Prostate gland (tissue), 2 donors: ENCODE measurements at regions not wholly inside any gene's neighbourhood (a gene's known extent, or its start where the extent isn't known, plus 50 kb on each side); places are given as distances from the start of the nearest gene placed in this dataset.

Experiments
- DNase-seq: peaks from one replicate; pipeline ENCODE4 v3.0.0-alpha.2; 2019; ENCODE audit warnings: low spot score
- H3K27ac ChIP-seq, 2 donors: fragments of 200-600 bp; sonication (generic); 2 replicates each; pipeline ENCODE4 v1.5.1; 2017 to 2019
- H3K27me3 ChIP-seq: fragments of 200-600 bp; sonication (generic); replicated peaks from 2 replicates; pipeline ENCODE4 v1.5.1; 2019; ENCODE audit not compliant: insufficient read depth
- H3K36me3 ChIP-seq, 2 donors: fragments of 200-600 bp; sonication (generic); 1 replicate in 1 of 2; 2 replicates in 1 of 2; pipeline versions ENCODE4 v1.5.1 to v1.8.1; 2017 to 2019
- H3K4me1 ChIP-seq: fragments of 200-600 bp; sonication (generic); replicated peaks from 2 replicates; pipeline ENCODE4 v1.5.1; 2019
- H3K4me3 ChIP-seq, 2 donors: fragments of 200-600 bp; sonication (generic); 2 replicates each; pipeline ENCODE4 v1.5.1; 2017 to 2019
- H3K9me3 ChIP-seq: fragments of 200-600 bp; sonication (generic); 2 replicates; pipeline ENCODE4 v1.5.1; 2017
- POLR2A ChIP-seq: fragments of 450-650 bp; IDR thresholded peaks from one replicate; pipeline ENCODE4 v1.6.1; 2016; ENCODE audit warnings: antibody characterized with exemption, mild to moderate bottlenecking
- POLR2AphosphoS5 ChIP-seq: sonication (generic); formaldehyde crosslinking; IDR thresholded peaks from one replicate; pipeline ENCODE4 v1.6.1; 2017; ENCODE audit warnings: antibody characterized with exemption
- WGBS: methylation state at CpG from one replicate; pipeline ENCODE4 v1.1.5; 2018; 5-methylcytosine and 5-hydroxymethylcytosine counted together
- intact Hi-C: fragments of 100-400 bp; cut with DNase I; formaldehyde crosslinking; loops from one replicate; pipeline ENCODE4 v1.14.2; 2022
- TF ChIP-seq, protein P1 (sequence below), 4 experiments: fragments of 200-600 bp in 2 of 4; fragments of 450-650 bp in 2 of 4; sonication (generic) in 2 of 4; IDR thresholded peaks; 1 replicate in 3 of 4; 2 replicates in 1 of 4; pipeline ENCODE4 v1.5.1; 2016 to 2019; ENCODE audit warnings: antibody characterized with exemption in 4 of 4, mild to moderate bottlenecking in 2 of 4, moderate library complexity in 2 of 4

DNA sequence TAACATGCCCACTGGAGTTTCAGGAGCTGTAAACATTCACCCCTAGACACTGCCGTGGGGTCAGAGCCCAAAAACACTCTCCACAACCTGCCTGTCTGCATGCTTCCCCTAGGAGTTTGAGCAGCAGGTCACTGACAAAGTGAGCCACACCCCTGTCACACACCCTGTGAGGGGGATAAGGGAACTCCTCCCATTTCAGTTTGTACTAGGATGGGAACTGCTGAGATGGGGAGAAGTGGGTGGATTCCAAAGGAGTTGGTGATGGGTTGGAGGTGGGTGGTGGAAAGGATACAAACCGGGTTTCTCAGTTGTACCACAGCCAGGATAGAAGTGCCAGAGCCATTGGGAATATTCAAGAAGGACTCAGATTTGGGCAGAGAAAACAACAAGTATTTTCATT lies 140.2 kb downstream of the MIS18A start:
- Histone ChIP-seq H3K27me3 (no peaks in the 10 kb centered on the region), H3K4me1 (no peaks in the 10 kb centered on the region), H3K4me3 (no peak overlapping the region), H3K27ac (no peak overlapping the region), H3K36me3 (no peaks in the 10 kb centered on the region), H3K9me3 (no peaks in the 10 kb centered on the region)
- TF ChIP-seq POLR2AphosphoS5 (no peak), POLR2A (no peak)
- TF ChIP-seq, protein P1, sequence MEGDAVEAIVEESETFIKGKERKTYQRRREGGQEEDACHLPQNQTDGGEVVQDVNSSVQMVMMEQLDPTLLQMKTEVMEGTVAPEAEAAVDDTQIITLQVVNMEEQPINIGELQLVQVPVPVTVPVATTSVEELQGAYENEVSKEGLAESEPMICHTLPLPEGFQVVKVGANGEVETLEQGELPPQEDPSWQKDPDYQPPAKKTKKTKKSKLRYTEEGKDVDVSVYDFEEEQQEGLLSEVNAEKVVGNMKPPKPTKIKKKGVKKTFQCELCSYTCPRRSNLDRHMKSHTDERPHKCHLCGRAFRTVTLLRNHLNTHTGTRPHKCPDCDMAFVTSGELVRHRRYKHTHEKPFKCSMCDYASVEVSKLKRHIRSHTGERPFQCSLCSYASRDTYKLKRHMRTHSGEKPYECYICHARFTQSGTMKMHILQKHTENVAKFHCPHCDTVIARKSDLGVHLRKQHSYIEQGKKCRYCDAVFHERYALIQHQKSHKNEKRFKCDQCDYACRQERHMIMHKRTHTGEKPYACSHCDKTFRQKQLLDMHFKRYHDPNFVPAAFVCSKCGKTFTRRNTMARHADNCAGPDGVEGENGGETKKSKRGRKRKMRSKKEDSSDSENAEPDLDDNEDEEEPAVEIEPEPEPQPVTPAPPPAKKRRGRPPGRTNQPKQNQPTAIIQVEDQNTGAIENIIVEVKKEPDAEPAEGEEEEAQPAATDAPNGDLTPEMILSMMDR (IDR thresholded peaks at IDR 0.05): no peak
- DNase-seq: no peak
- 71% methylated on average over 2 of the region's 2 CpGs for WGBS
- intact Hi-C loops: loop anchor here (10.0 kb wide), 1 partner anchor 274 kb away; no protein-coding TSS in a partner anchor

DNA sequence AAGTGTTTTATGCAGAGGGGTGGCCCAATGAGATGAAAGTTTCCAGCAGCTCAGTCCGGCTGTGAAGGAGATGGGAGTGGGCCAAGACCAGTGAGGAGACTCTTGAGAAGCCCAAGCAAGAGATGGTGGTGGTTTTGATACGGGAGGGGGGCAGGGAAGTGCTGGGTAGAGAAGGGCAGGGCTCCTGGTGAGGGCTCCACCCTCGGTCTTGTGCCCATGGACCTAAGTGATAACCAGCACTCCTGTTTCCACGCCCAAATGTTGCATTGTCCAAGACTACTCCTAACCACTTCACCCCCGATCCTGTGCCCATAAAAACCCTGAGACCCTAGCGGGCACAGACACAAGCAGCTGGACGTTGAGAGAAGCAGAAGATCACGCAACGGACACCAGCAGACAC lies 140.9 kb downstream of the MIS18A start:
- Histone ChIP-seq H3K27me3 (no peaks in the 10 kb centered on the region), H3K4me3 (no peak overlapping the region), H3K27ac (no peak overlapping the region), H3K9me3 (no peaks in the 10 kb centered on the region), H3K36me3 (no peaks in the 10 kb centered on the region), H3K4me1 (no peaks in the 10 kb centered on the region)
- TF ChIP-seq POLR2A (no peak), POLR2AphosphoS5 (no peak)
- TF ChIP-seq, protein P1 (IDR thresholded peaks at IDR 0.05): no peak
- intact Hi-C loops: loop anchor here (10.0 kb wide), 1 partner anchor 273 kb away; no protein-coding TSS in a partner anchor
- WGBS: 91% methylated on average over 9 of the region's 9 CpGs
- DNase-seq: no peak

DNA sequence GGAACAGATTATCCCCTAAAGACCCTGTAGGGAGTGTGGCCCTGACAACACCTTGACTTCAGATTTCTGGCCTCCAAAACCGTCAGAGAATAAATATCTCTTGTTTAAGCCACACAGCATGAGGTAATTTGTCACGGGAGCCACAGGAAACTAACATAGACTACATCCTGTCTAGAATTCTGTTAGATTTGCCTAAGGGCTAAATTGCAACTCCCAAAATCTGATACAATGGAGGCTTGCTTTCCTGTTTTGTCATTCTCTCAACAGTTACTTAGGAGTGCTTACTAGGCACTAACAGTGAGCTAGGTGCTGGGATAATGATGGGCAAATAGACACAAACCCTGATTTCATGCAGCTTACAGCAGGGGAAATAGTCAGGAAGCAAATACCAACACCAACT lies 141.6 kb downstream of the MIS18A start:
- TF ChIP-seq, protein P1 (IDR thresholded peaks at IDR 0.05): no peak
- TF ChIP-seq POLR2AphosphoS5 (no peak), POLR2A (no peak)
- Histone ChIP-seq H3K27ac (no peak overlapping the region), H3K36me3 (no peaks in the 10 kb centered on the region), H3K4me3 (no peak overlapping the region), H3K9me3 (no peaks in the 10 kb centered on the region), H3K4me1 (no peaks in the 10 kb centered on the region), H3K27me3 (no peaks in the 10 kb centered on the region)
- intact Hi-C loops: loop anchor here (10.0 kb wide), 1 partner anchor 272 kb away; no protein-coding TSS in a partner anchor
- 67% methylated on average over 2 of the region's 2 CpGs for WGBS
- no peak for DNase-seq

DNA sequence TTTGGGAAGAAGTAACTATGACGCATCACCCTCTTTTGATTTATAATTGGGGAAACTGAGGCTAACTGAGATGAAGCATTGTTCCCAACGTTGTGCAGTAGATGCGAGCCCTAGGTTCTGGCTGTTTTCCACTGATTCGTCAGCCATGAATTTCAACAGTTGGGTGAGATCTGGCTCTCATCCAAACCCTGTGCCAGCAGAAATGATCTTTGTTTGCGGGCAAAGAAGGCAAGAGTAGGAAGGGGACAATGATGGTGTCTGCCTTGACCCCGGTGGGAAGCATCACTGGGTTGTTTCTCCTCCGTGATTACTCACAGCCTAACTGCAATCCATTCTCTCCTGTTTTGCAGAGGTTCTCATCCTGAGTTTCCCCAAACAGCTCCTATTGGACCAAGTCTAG lies 142.3 kb downstream of the MIS18A start:
- Histone ChIP-seq H3K4me1 (no peaks in the 10 kb centered on the region), H3K36me3 (no peaks in the 10 kb centered on the region), H3K27ac (no peak overlapping the region), H3K9me3 (no peaks in the 10 kb centered on the region), H3K27me3 (no peaks in the 10 kb centered on the region), H3K4me3 (no peak overlapping the region)
- intact Hi-C loops: loop anchor here (10.0 kb wide), 1 partner anchor 272 kb away; no protein-coding TSS in a partner anchor
- no peak for DNase-seq
- WGBS: 56% methylated on average over 7 of the region's 7 CpGs
- TF ChIP-seq, protein P1 (IDR thresholded peaks at IDR 0.05): no peak
- no peak for TF ChIP-seq POLR2AphosphoS5
- no peak for TF ChIP-seq POLR2A
